ENCODE measurements at regions not wholly inside any gene's neighbourhood (a gene's known extent, or its start where the extent isn't known, plus 50 kb on each side); places are given as distances from the start of the nearest gene placed in this dataset.

DNA sequence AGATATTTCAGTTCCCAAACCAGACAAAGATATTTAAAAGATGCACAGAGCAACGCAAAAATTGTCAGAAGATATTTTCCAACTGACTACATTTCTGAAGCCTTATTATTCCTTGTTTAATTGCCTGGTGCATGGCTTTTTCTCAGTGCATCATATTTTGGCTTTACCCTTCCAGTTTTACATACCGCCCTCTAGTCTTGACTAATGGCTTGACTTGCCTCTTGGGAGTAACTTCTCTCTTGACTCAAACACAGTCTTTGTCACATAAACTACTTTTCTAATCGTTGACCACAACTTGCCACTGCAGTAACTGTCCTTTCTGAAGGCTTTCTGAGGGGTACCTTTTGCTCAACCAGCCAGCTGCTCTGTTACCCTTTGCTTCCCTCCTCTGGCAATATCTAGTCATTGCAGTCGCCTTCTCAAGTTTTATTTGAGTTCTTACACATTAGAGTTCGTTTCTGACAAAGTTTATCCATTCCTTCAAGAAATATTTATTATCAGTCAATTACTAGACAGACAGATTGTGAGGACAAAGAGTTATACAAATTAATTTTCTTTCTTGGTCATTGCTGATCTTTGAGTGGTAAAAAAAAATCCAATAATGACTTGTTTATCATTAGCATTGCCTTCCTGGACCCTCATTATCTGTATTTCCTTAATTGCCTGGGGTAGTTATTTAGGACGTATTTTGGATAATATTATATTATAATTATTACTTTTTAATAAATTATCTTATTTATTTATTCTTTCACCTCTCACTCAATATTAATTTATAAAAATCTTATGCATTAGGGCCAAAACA is 506.9 kb upstream of the PCDH10 start:
- TF ChIP-seq, protein P1, sequence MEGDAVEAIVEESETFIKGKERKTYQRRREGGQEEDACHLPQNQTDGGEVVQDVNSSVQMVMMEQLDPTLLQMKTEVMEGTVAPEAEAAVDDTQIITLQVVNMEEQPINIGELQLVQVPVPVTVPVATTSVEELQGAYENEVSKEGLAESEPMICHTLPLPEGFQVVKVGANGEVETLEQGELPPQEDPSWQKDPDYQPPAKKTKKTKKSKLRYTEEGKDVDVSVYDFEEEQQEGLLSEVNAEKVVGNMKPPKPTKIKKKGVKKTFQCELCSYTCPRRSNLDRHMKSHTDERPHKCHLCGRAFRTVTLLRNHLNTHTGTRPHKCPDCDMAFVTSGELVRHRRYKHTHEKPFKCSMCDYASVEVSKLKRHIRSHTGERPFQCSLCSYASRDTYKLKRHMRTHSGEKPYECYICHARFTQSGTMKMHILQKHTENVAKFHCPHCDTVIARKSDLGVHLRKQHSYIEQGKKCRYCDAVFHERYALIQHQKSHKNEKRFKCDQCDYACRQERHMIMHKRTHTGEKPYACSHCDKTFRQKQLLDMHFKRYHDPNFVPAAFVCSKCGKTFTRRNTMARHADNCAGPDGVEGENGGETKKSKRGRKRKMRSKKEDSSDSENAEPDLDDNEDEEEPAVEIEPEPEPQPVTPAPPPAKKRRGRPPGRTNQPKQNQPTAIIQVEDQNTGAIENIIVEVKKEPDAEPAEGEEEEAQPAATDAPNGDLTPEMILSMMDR (IDR thresholded peaks at IDR 0.05), result peak in 4 of 6 experiments; percentile 18 to 43 (median 38)
- TF ChIP-seq POLR2A (IDR thresholded peaks at IDR 0.05), result no peak

All from Peyer's patch (tissue), 4 donors.